ENCODE measurements at regions not wholly inside any gene's neighbourhood (a gene's known extent, or its start where the extent isn't known, plus 50 kb on each side); places are given as distances from the start of the nearest gene placed in this dataset.

- TF ChIP-seq SAP30 (IDR thresholded peaks at IDR 0.05; ENCODE audit: borderline replicate concordance, insufficient read depth, low read depth, low read length, poor library complexity, severe bottlenecking) (no peak), ZNF699 (CRISPR knock-in tag; IDR thresholded peaks at IDR 0.05; ENCODE audit: insufficient replicate concordance) (no peak), EZH2 (IDR thresholded peaks at IDR 0.05; ENCODE audit: borderline replicate concordance, low read depth, low read length) (no peak), TAF15 (IDR thresholded peaks at IDR 0.05; ENCODE audit: low read depth, low read length) (no peak)
Measured at GRCh38 chr18:61690418-61691138, 202.2 kb downstream of the RNF152 start (continued).

GRCh38 chr18:61687317-61687716 is 205.5 kb downstream of the RNF152 start:
- in situ Hi-C loops (cut with MboI) (no loop called here), intact Hi-C loops (cut with micrococcal nuclease) (no loop called here)
- no peaks in the 10 kb centered on the region for H3K9me3 ChIP-seq (replicated peaks; ENCODE audit: control insufficient read depth, insufficient read depth, low read depth, low read length)
- H3K36me3 ChIP-seq (ENCODE audit: control insufficient read depth, insufficient read depth, low read length), result no peaks in the 10 kb centered on the region
- FAIRE-seq, result no peak
- no peak overlapping the region for H3K4me2 ChIP-seq (ENCODE audit: insufficient read depth, low read length)
- no peak for ATAC-seq
- H3K79me2 ChIP-seq (ENCODE audit: control insufficient read depth, insufficient read depth, low read length), result no peaks in the 10 kb centered on the region
- H4K20me1 ChIP-seq (replicated peaks; ENCODE audit: control insufficient read depth, insufficient read depth, low read length), result no peaks in the 10 kb centered on the region
- ChIA-PET POLR2A (no interaction called here), CTCF (ENCODE audit: low intra/inter-chr PET ratio) (no interaction called here)
- H2AFZ ChIP-seq (ENCODE audit: low read depth, low read length), result no peak overlapping the region
- no peak overlapping the region for H3K4me3 ChIP-seq
- H3K4me1 ChIP-seq (replicated peaks in 1 of 2; ENCODE audit: control insufficient read depth in 2 of 2, insufficient read depth in 2 of 2, low read length in 2 of 2), result no peaks in the 10 kb centered on the region
- H3K9me1 ChIP-seq (ENCODE audit: control insufficient read depth, insufficient read depth, low read length), result no peaks in the 10 kb centered on the region
- no peak for DNase-seq (ENCODE audit: extremely low read depth in 1 of 4, low spot score in 3 of 4)
- WGBS (ENCODE audit: insufficient coverage, low coverage, missing lambda C conversion rate), result 3% methylated on average over 8 of the region's 8 CpGs
- H3K27ac ChIP-seq (ENCODE audit: extremely low read depth, low read depth, low read length), result no peak overlapping the region
- H3K9ac ChIP-seq (ENCODE audit: insufficient read depth in 1 of 2, low read depth in 2 of 2, low read length in 2 of 2), result no peak overlapping the region
- no peaks in the 10 kb centered on the region for H3K27me3 ChIP-seq (ENCODE audit: control insufficient read depth in 2 of 2, insufficient read depth in 2 of 2, low read length in 2 of 2)
- no TSS peak for BruUV-seq (replicated peaks)
- TF ChIP-seq GMEB1 (CRISPR knock-in tag; IDR thresholded peaks at IDR 0.05) (no peak), ZNF324 (CRISPR knock-in tag; IDR thresholded peaks at IDR 0.05) (no peak), RREB1 (CRISPR knock-in tag; IDR thresholded peaks at IDR 0.05) (no peak), RNF219 (CRISPR knock-in tag; IDR thresholded peaks at IDR 0.05) (no peak), SAP30 (IDR thresholded peaks at IDR 0.05; ENCODE audit: borderline replicate concordance, insufficient read depth, low read depth, low read length, poor library complexity, severe bottlenecking) (no peak), YBX1 (IDR thresholded peaks at IDR 0.05) (no peak), SOX6 (IDR thresholded peaks at IDR 0.05) (no peak), MBD2 (IDR thresholded peaks at IDR 0.05; ENCODE audit: borderline replicate concordance, low read depth) (no peak)

Data from K562 (cell line).